GM12873 (cell line): ENCODE measurements at regions not wholly inside any gene's neighbourhood (a gene's known extent, or its start where the extent isn't known, plus 50 kb on each side); places are given as distances from the start of the nearest gene placed in this dataset.

ENCODE experiments used
- TF ChIP-seq, protein P1 (sequence below): IDR thresholded peaks from 2 replicates; pipeline ENCODE4 v1.5.1; 2012; ENCODE audit warnings: low read depth, mild to moderate bottlenecking, moderate library complexity, low read length, control low read depth; ENCODE audit not compliant: insufficient read depth; ENCODE audit errors: missing control alignments

DNA sequence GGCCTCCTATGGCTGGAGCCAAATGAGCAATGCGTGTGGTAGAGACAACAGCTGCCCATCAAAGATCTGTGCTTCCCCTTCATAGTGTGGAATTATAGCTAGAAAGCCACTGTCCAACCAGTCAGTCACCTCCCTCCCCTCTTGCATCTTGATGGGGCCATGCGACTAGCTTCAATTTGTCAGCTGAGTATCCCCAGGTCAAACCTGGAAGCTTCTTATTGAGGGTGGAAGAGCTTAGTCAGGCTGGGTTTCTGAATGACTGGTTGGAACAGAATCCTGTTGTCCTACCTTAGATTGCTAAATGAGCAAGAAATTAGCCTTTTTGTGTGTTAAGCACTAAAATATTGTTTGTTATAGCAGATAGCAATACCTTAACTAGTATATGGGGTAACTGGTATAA, 625.4 kb downstream of the PTPRC start:
- TF ChIP-seq, protein P1, sequence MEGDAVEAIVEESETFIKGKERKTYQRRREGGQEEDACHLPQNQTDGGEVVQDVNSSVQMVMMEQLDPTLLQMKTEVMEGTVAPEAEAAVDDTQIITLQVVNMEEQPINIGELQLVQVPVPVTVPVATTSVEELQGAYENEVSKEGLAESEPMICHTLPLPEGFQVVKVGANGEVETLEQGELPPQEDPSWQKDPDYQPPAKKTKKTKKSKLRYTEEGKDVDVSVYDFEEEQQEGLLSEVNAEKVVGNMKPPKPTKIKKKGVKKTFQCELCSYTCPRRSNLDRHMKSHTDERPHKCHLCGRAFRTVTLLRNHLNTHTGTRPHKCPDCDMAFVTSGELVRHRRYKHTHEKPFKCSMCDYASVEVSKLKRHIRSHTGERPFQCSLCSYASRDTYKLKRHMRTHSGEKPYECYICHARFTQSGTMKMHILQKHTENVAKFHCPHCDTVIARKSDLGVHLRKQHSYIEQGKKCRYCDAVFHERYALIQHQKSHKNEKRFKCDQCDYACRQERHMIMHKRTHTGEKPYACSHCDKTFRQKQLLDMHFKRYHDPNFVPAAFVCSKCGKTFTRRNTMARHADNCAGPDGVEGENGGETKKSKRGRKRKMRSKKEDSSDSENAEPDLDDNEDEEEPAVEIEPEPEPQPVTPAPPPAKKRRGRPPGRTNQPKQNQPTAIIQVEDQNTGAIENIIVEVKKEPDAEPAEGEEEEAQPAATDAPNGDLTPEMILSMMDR = no peak

DNA sequence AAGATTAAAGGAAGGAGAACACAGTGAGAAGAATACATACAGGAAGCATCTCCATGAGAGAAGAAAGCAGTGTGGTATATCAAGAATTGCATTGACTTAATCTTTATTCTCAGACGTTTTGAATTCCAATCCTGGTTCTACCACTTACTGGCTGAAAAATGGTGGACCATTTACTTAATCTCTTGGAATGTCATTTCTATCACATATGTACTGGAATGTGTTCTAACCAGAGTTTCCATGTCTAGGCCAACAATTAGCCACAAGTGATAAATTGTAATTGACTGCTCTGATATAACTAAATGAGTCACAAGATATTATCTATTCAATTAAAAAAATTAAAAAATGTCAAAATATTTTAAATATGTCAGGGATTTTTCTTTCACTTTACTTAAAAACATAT, 626.1 kb downstream of the PTPRC start:
- TF ChIP-seq, protein P1 = no peak

- TF ChIP-seq, protein P1 = no peak
Observed at GRCh38 chr1:199265319-199265718, 626.5 kb downstream of the PTPRC start.

DNA sequence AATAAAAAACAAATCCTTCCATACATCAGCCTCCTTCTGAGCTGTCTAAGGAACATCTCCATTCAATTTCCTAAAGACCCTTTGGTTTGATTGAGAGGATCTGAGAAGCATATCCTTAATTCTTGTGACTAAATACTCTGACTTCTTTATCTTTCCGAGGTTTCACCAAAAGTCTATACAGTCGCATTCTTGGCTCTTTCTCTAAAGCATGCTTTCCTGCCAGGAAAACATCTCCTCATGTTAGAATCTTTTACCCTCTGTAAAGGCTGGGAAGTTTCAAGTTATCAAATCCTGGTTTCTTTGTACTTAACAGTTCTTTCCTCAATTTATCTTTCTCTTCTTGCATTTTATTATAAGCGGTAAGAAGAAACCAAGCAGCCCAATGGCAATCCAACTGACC, 630.4 kb downstream of the PTPRC start:
- TF ChIP-seq, protein P1 = no peak

GRCh38 chr1:199272139-199272544, 633.3 kb downstream of the PTPRC start:
- TF ChIP-seq, protein P1 = no peak

DNA sequence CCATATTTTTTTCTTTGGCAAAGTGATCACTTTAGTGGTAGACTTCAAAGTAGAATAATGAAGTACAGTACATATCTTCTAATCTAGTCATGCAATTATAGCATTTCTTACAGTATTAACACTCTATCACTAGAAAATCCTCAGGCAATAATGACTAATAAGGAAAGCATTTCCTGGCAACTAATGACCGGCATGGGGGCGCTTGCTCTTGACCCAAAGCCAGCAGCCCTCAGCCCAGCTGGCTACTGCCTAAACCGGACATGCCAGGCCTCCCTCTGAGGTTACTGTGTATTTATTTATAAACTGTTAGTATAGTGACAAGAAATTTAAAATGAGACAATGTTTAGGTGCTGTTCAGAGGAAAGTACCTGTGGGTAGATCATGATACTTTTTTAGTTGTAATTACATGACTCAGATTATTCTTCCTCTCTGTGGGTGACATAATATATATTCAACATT, 633.8 kb downstream of the PTPRC start:
- TF ChIP-seq, protein P1 = no peak

DNA sequence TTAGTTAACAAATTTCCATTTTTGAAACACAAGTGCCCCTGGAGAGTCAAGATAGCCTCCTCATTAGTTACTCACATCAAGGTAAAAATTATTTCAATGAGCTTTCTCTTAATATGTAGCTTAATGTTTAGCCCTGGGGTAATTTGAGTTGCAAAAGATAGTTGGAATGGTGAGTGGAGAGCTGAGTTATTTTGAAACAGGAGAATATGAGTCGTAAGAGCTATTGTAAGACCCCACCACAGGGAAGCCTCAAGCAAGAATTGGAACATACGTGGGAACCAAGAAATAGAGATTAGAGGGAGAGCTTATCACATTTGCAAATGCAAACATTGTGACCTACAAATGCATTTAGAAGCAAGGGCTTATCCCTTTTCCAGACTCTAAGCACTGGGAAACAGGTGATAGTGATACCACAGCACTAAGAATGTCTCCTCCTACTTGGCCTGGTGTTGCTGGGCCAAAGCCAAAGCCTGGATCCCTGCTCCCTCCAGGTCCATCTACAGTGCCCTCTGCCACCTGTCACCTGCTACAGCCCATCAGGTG, 635.1 kb downstream of the PTPRC start:
- TF ChIP-seq, protein P1 = no peak

- TF ChIP-seq, protein P1 = no peak
Observed at GRCh38 chr1:199279067-199279466, 640.2 kb downstream of the PTPRC start.
